Ishikawa (cell line): ENCODE measurements at regions not wholly inside any gene's neighbourhood (a gene's known extent, or its start where the extent isn't known, plus 50 kb on each side); places are given as distances from the start of the nearest gene placed in this dataset.

Source experiments
- EP300 ChIP-seq: IDR thresholded peaks from 2 replicates; pipeline ENCODE4 v1.6.1; 2012; ENCODE audit warnings: borderline replicate concordance
- NFIC ChIP-seq: IDR thresholded peaks from 2 replicates; pipeline ENCODE4 v1.6.1; 2012
- REST ChIP-seq: IDR thresholded peaks from 2 replicates; pipeline ENCODE4 v1.6.1; 2012; ENCODE audit warnings: low read depth, mild to moderate bottlenecking
- ZBTB7A ChIP-seq: IDR thresholded peaks from 2 replicates; pipeline ENCODE4 v1.6.1; 2012; ENCODE audit warnings: low read depth

GRCh38 chr4:147006229-147006628 lies 60.6 kb upstream of the TTC29 start:
- TF ChIP-seq EP300 (no peak), REST (no peak), ZBTB7A (no peak), NFIC (no peak)
